GM12878 (cell line): ENCODE measurements at regions not wholly inside any gene's neighbourhood (a gene's known extent, or its start where the extent isn't known, plus 50 kb on each side); places are given as distances from the start of the nearest gene placed in this dataset.

ENCODE experiments used
- ATAC-seq: fragments of 200-7000 bp; cut with Tn5 transposase; 3 replicates; pipeline ENCODE4 v1.9.1; 2020; ENCODE audit warnings: mild to moderate bottlenecking, moderate library complexity
- BruUV-seq: library from RNA; stranded (reverse); fragments of 400-500 nt; replicated peaks from 2 replicates; lab custom pipeline; 2021; lab: Mats Ljungman, UMichigan
- CTCF ChIA-PET: fragments of 300-600 bp; sonication (Branson Sonifier 250); formaldehyde crosslinking; extraction: SDS; loops from one replicate; lab custom pipeline; 2021; ENCODE audit warnings: inconsistent platforms; lab: Yijun Ruan, JAX
- POLR2A ChIA-PET: fragments of 350-600 bp; formaldehyde crosslinking; extraction: SDS; loops from one replicate; lab custom pipeline; 2021; ENCODE audit warnings: inconsistent platforms; lab: Charles Lee
- RAD21 ChIA-PET: fragments of 300-600 bp; sonication (Branson Sonifier 250); formaldehyde crosslinking; loops from one replicate; lab custom pipeline; 2023; ENCODE audit warnings: antibody characterized with exemption; ENCODE audit not compliant: unreplicated experiment; lab: Charles Lee
- SMC1A ChIA-PET: fragments of 300-600 bp; sonication (Branson Sonifier 250); formaldehyde crosslinking; loops from one replicate; lab custom pipeline; 2023; ENCODE audit not compliant: unreplicated experiment, uncharacterized antibody; lab: Charles Lee
- DNase-seq: peaks from one replicate; pipeline ENCODE4 v3.0.0-alpha.2; 2011; ENCODE audit warnings: low read depth, low spot score
- FAIRE-seq: peaks from 3 replicates; lab custom pipeline; 2011; peaks lifted over from hg19 to GRCh38; lab: Jason Lieb, UNC
- H2AFZ ChIP-seq: 2 replicates; pipeline ENCODE4 v1.6.0; 2011; ENCODE audit warnings: low read depth, low read length, control low read depth; ENCODE audit not compliant: control insufficient read depth
- H3K27ac ChIP-seq: 2 replicates; pipeline ENCODE4 v1.5.1; 2011; ENCODE audit warnings: control low read depth; ENCODE audit not compliant: control insufficient read depth, insufficient read depth
- H3K27me3 ChIP-seq, 2 experiments: replicated peaks in 1 of 2; 2 replicates each; pipeline versions ENCODE4 v1.6.0 to v1.6.1; 2011; ENCODE audit warnings: low read length in 1 of 2; ENCODE audit not compliant: control insufficient read depth in 2 of 2, insufficient read depth in 2 of 2
- H3K36me3 ChIP-seq, 2 experiments: 2 replicates each; pipeline ENCODE4 v1.5.1; 2011; ENCODE audit warnings: low read length in 1 of 2; ENCODE audit not compliant: control insufficient read depth in 2 of 2, insufficient read depth in 2 of 2
- H3K4me1 ChIP-seq: 2 replicates; pipeline ENCODE4 v1.6.1; 2011; ENCODE audit warnings: mild to moderate bottlenecking, low read length, moderate library complexity, mixed read lengths; ENCODE audit not compliant: control insufficient read depth, insufficient read depth
- H3K4me2 ChIP-seq: 2 replicates; pipeline ENCODE4 v1.6.0; 2011; ENCODE audit warnings: control low read depth; ENCODE audit not compliant: control insufficient read depth, insufficient read depth
- H3K4me3 ChIP-seq: fragments of 200-600 bp; sonication (generic); 2 replicates; pipeline ENCODE4 v1.5.1; 2016
- H3K79me2 ChIP-seq: 2 replicates; pipeline ENCODE4 v1.6.0; 2011; ENCODE audit warnings: low read length; ENCODE audit not compliant: control insufficient read depth, insufficient read depth
- H3K9ac ChIP-seq: 2 replicates; pipeline ENCODE4 v1.8.0; 2011; ENCODE audit warnings: low read length, control low read depth, mixed read lengths; ENCODE audit not compliant: control insufficient read depth, insufficient read depth
- H3K9me3 ChIP-seq: replicated peaks from 3 replicates; pipeline ENCODE4 v1.5.1; 2011; ENCODE audit warnings: mild to moderate bottlenecking, low read length; ENCODE audit not compliant: control insufficient read depth, insufficient read depth
- H4K20me1 ChIP-seq: 2 replicates; pipeline ENCODE4 v1.6.0; 2011; ENCODE audit not compliant: control insufficient read depth, insufficient read depth
- CBFB ChIP-seq: IDR thresholded peaks from 2 replicates; pipeline ENCODE4 v1.6.1; 2016; ENCODE audit warnings: antibody characterized with exemption, low read depth
- E2F8 ChIP-seq: fragments of 450-650 bp; IDR thresholded peaks from 2 replicates; pipeline ENCODE4 v1.6.1; 2018; ENCODE audit warnings: mild to moderate bottlenecking, low read depth, moderate library complexity; ENCODE audit not compliant: partially characterized antibody
- JUND ChIP-seq: IDR thresholded peaks from 2 replicates; pipeline ENCODE4 v1.6.1; 2012; ENCODE audit warnings: low read depth, mild to moderate bottlenecking, low read length, improper control_type of control experiment, moderate library complexity
- NBN ChIP-seq: fragments of 450-650 bp; IDR thresholded peaks from 2 replicates; pipeline ENCODE4 v1.6.1; 2016
- NFXL1 ChIP-seq: fragments of 450-650 bp; IDR thresholded peaks from 2 replicates; pipeline ENCODE4 v1.6.1; 2017; ENCODE audit warnings: antibody characterized with exemption, mild to moderate bottlenecking, borderline replicate concordance
- PBX3 ChIP-seq: IDR thresholded peaks from 2 replicates; pipeline ENCODE4 v1.6.1; 2011; ENCODE audit warnings: mild to moderate bottlenecking, low read depth, low read length, moderate library complexity; ENCODE audit not compliant: insufficient replicate concordance
- POLR2AphosphoS5 ChIP-seq: IDR thresholded peaks from 2 replicates; pipeline ENCODE4 v1.6.1; 2011; ENCODE audit warnings: mild to moderate bottlenecking, low read length, inconsistent platforms
- RBBP5 ChIP-seq: fragments of 200-600 bp; sonication (generic); conservative IDR thresholded peaks from 2 replicates; pipeline ENCODE4 v1.6.1; 2016
- REST ChIP-seq: IDR thresholded peaks from 2 replicates; pipeline ENCODE4 v1.6.1; 2012; ENCODE audit warnings: mild to moderate bottlenecking, low read depth, low read length
- ZNF207 ChIP-seq: fragments of 450-650 bp; IDR thresholded peaks from 2 replicates; pipeline ENCODE4 v1.6.1; 2014; ENCODE audit warnings: antibody characterized with exemption, mild to moderate bottlenecking, borderline replicate concordance
- WGBS: methylation state at CpG from one replicate; pipeline ENCODE4 v1.1.6; 2016; ENCODE audit warnings: low lambda C conversion rate; ENCODE audit not compliant: insufficient replicate concordance, insufficient coverage; ENCODE audit errors: missing lambda C conversion rate; 5-methylcytosine and 5-hydroxymethylcytosine counted together
- in situ Hi-C: fragments of 300-500 bp; cut with MboI; formaldehyde crosslinking; loops from 9 replicates; pipeline ENCODE4 v1.14.3; 2018; ENCODE audit warnings: mixed read lengths
- intact Hi-C: fragments of 100-400 bp; cut with micrococcal nuclease; formaldehyde crosslinking; loops from one replicate; pipeline ENCODE4 v1.14.2; 2022; ENCODE audit not compliant: unreplicated experiment

- Histone ChIP-seq H3K9me3 (no peaks in the 10 kb centered on the region), H3K27me3 (no peaks in the 10 kb centered on the region), H4K20me1 (no peaks in the 10 kb centered on the region), H2AFZ (no peak overlapping the region), H3K36me3 (no peaks in the 10 kb centered on the region), H3K4me2 (no peak overlapping the region), H3K27ac (no peak overlapping the region), H3K4me3 (no peak overlapping the region), H3K4me1 (no peaks in the 10 kb centered on the region), H3K79me2 (no peaks in the 10 kb centered on the region), H3K9ac (no peak overlapping the region)
- intact Hi-C loops (no loop called here), in situ Hi-C loops (no loop called here)
- no peak for ATAC-seq
- no peak for DNase-seq
- ChIA-PET CTCF (no interaction called here), SMC1A (interaction anchor here (1.4 kb wide), 1 partner anchor 16 kb away, joined by 5 read pairs; no protein-coding TSS in a partner anchor), POLR2A (no interaction called here), RAD21 (no interaction called here)
- WGBS = 44% methylated on average over 5 of the region's 5 CpGs
- no TSS peak for BruUV-seq
- FAIRE-seq = no peak
- no peak for TF ChIP-seq NFXL1
- TF ChIP-seq PBX3 = no peak
Observed at GRCh38 chr12:62044450-62045135, 215.6 kb upstream of the USP15 start.

- ChIA-PET CTCF (no interaction called here), SMC1A (interaction anchor here (1.4 kb wide), 1 partner anchor 15 kb away, joined by 5 read pairs; no protein-coding TSS in a partner anchor), POLR2A (no interaction called here), RAD21 (no interaction called here)
- intact Hi-C loops = no loop called here
- H2AFZ ChIP-seq = no peak overlapping the region
- H3K79me2 ChIP-seq = no peaks in the 10 kb centered on the region
- in situ Hi-C loops = no loop called here
- no TSS peak for BruUV-seq
- H3K9ac ChIP-seq = no peak overlapping the region
- FAIRE-seq = no peak
- H3K36me3 ChIP-seq = no peaks in the 10 kb centered on the region
- no peak overlapping the region for H3K4me3 ChIP-seq
- no peaks in the 10 kb centered on the region for H4K20me1 ChIP-seq
- 0% methylated on average over 2 of the region's 2 CpGs for WGBS
- H3K27me3 ChIP-seq = no peaks in the 10 kb centered on the region
- ATAC-seq = no peak
- no peaks in the 10 kb centered on the region for H3K4me1 ChIP-seq
- no peak overlapping the region for H3K4me2 ChIP-seq
- no peak overlapping the region for H3K27ac ChIP-seq
- H3K9me3 ChIP-seq = no peaks in the 10 kb centered on the region
- no peak for DNase-seq
- TF ChIP-seq CBFB = no peak
- TF ChIP-seq RBBP5 = no peak
- TF ChIP-seq E2F8 = no peak
- TF ChIP-seq ZNF207 = no peak
- no peak for TF ChIP-seq POLR2AphosphoS5
- no peak for TF ChIP-seq JUND
- TF ChIP-seq REST = no peak
- TF ChIP-seq NBN = no peak
Observed at GRCh38 chr12:62045211-62045610, 215.0 kb upstream of the USP15 start.
